ENCODE measurements at regions not wholly inside any gene's neighbourhood (a gene's known extent, or its start where the extent isn't known, plus 50 kb on each side); places are given as distances from the start of the nearest gene placed in this dataset.

GRCh38 chr12:24643120-24644119 is 305.5 kb downstream of the BCAT1 start:
- 58 to 65% methylated on average over 4 of the region's 4 CpGs for WGBS, 2 donors

GRCh38 chr12:24639641-24640040 is 309.3 kb downstream of the BCAT1 start:
- no peaks in the 10 kb centered on the region for H3K36me3 ChIP-seq
- no peak overlapping the region for H3K27ac ChIP-seq
- no peak for ATAC-seq (ENCODE audit: low FRiP score in 2 of 2)
- no peaks in the 10 kb centered on the region for H3K4me1 ChIP-seq
- H3K27me3 ChIP-seq = no peaks in the 10 kb centered on the region
- H3K4me3 ChIP-seq = no peak overlapping the region
- TF ChIP-seq POLR2A (IDR thresholded peaks at IDR 0.05) (no peak), EP300 (IDR thresholded peaks at IDR 0.05) (no peak), POLR2AphosphoS5 (IDR thresholded peaks at IDR 0.05) (no peak), CTCF (IDR thresholded peaks at IDR 0.05) (no peak)
- DNase-seq = no peak
- WGBS, 2 donors = 0 to 94% methylated on average over 1 of the region's 1 CpG
- no peaks in the 10 kb centered on the region for H3K9me3 ChIP-seq

More at GRCh38 chr12:24643120-24644119, 305.5 kb downstream of the BCAT1 start:
- Histone ChIP-seq H3K4me3 (no peak overlapping the region), H3K27ac (no peak overlapping the region), H3K4me1 (no peaks in the 10 kb centered on the region), H3K27me3 (no peaks in the 10 kb centered on the region), H3K9me3 (no peaks in the 10 kb centered on the region), H3K36me3 (no peaks in the 10 kb centered on the region)
- no peak for TF ChIP-seq CTCF (IDR thresholded peaks at IDR 0.05)
- no peak for TF ChIP-seq POLR2AphosphoS5 (IDR thresholded peaks at IDR 0.05)
- TF ChIP-seq POLR2A (IDR thresholded peaks at IDR 0.05) = no peak
- TF ChIP-seq EP300 (IDR thresholded peaks at IDR 0.05) = no peak
- DNase-seq (no peak), ATAC-seq (ENCODE audit: low FRiP score in 2 of 2) (no peak)

- H3K36me3 ChIP-seq = no peaks in the 10 kb centered on the region
- H3K27ac ChIP-seq = no peak overlapping the region
- no peaks in the 10 kb centered on the region for H3K27me3 ChIP-seq
- TF ChIP-seq POLR2AphosphoS5 (IDR thresholded peaks at IDR 0.05) = no peak
- no peak for TF ChIP-seq POLR2A (IDR thresholded peaks at IDR 0.05)
- TF ChIP-seq CTCF (IDR thresholded peaks at IDR 0.05) = no peak
- no peak for TF ChIP-seq EP300 (IDR thresholded peaks at IDR 0.05)
- no peak overlapping the region for H3K4me3 ChIP-seq
- ATAC-seq (ENCODE audit: low FRiP score in 2 of 2) = no peak
- no peaks in the 10 kb centered on the region for H3K4me1 ChIP-seq
- WGBS, 2 donors = 92 to 93% methylated on average over 1 of the region's 1 CpG
- H3K9me3 ChIP-seq = no peaks in the 10 kb centered on the region
- no peak for DNase-seq
Observed at GRCh38 chr12:24632466-24632865, 316.4 kb downstream of the BCAT1 start.

- WGBS, 2 donors = 80 to 83% methylated on average over 3 of the region's 3 CpGs
- no peak for TF ChIP-seq POLR2AphosphoS5 (IDR thresholded peaks at IDR 0.05)
- Histone ChIP-seq H3K4me3 (no peak overlapping the region), H3K9me3 (no peaks in the 10 kb centered on the region), H3K27me3 (no peaks in the 10 kb centered on the region), H3K4me1 (no peaks in the 10 kb centered on the region), H3K27ac (no peak overlapping the region), H3K36me3 (no peaks in the 10 kb centered on the region)
- DNase-seq (no peak), ATAC-seq (ENCODE audit: low FRiP score in 2 of 2) (no peak)
Observed at GRCh38 chr12:24631676-24632426, 317.1 kb downstream of the BCAT1 start.

GRCh38 chr12:24630856-24631255 is 318.0 kb downstream of the BCAT1 start:
- ATAC-seq (ENCODE audit: low FRiP score in 2 of 2) (no peak), DNase-seq (no peak)
- Histone ChIP-seq H3K27me3 (no peaks in the 10 kb centered on the region), H3K4me3 (no peak overlapping the region), H3K27ac (no peak overlapping the region), H3K4me1 (no peaks in the 10 kb centered on the region), H3K36me3 (no peaks in the 10 kb centered on the region), H3K9me3 (no peaks in the 10 kb centered on the region)
- TF ChIP-seq EP300 (IDR thresholded peaks at IDR 0.05) (no peak), POLR2AphosphoS5 (IDR thresholded peaks at IDR 0.05) (no peak), CTCF (IDR thresholded peaks at IDR 0.05) (no peak), POLR2A (IDR thresholded peaks at IDR 0.05) (no peak)
- WGBS, 2 donors = 72 to 90% methylated on average over 2 of the region's 2 CpGs

Measured in upper lobe of left lung (tissue), 6 donors.